NCI-H345 (cell line): ENCODE measurements at regions not wholly inside any gene's neighbourhood (a gene's known extent, or its start where the extent isn't known, plus 50 kb on each side); places are given as distances from the start of the nearest gene placed in this dataset.

Experiments used
- DNase-seq: peaks from one replicate; lab custom pipeline; 2025; lab: John Stamatoyannopoulos, UW

DNA sequence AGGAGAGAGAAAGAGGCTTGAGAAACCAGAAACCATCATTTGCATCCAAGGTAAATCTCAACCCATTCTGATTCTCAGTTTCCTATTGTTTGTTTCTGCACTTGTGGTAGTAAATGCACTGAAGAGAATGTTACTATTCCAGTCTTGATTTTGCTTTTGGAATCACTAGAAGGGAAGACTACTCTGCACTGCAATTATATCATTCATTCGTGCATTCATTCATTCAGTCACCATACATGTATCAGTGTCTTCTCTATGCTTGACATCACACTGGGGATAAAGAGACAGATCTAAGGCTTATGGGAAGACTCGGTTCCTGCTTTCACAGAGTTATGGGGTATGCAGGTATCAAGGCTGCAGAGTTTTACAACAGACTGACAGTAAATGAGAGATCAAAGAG, 90.3 kb upstream of the EGLN3 start:
- DNase-seq: no peak

DNA sequence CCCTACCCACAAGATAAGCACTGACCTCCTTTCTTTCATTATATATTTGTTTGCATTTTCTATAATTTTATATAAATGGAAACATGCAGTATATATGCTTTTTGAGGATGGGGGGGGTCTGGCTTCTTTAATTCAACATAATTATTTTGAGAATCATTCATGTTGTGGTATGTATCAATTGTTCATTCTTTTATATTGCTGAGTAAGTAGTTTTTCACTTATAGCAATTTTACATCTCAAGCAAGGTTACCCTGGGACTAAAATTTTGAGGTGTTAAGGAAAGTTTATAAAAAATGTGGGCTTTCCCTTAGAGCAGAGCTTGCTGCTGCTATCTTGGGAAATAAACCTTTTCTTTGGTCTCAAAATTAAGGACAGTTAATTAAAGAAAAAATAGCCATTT, 89.9 kb upstream of the EGLN3 start:
- no peak for DNase-seq

GRCh38 chr14:34039428-34040047, 88.7 kb upstream of the EGLN3 start:
- no peak for DNase-seq

DNA sequence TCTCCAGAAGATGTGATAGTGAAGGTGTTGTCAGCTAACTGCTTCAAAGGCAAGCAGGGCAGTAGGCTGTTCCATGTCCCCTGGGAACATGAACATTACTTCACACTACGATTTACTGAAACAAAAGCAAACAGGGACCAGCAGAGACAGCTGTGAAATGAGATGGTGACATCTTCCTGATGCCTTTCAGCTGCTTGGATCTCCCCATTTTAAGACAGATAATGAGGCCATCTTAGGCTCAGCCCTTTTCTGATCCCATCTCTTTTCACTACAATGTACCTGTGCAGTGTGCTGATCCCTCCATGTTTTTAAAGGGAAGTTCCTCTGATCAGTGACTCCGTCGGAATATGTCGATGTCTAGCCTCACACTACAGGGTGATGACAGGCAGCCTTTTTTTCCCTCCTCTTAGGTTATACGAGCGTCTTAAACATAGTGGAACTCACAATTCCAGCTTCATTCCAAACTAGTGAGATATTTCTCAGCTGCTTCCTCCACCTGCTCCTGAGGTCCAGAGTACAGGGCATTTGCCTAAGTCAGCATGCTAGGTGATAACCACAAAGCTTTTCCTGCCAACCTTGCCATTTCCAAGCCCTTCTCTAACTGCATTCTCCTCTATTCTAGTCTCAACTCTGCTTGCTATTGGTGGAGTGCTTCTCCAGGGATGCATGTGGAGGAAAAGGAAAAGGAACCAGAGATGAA, 87.6 kb upstream of the EGLN3 start:
- no peak for DNase-seq

GRCh38 chr14:34036319-34036766, 85.5 kb upstream of the EGLN3 start:
- DNase-seq: no peak

GRCh38 chr14:34035934-34036250, 85.0 kb upstream of the EGLN3 start:
- DNase-seq: no peak

GRCh38 chr14:34035177-34035933, 84.5 kb upstream of the EGLN3 start:
- DNase-seq: no peak

- DNase-seq: no peak
Observed at GRCh38 chr14:34034447-34035176, 83.7 kb upstream of the EGLN3 start.

GRCh38 chr14:34032720-34033119, 81.8 kb upstream of the EGLN3 start:
- DNase-seq: no peak

- no peak for DNase-seq
Observed at GRCh38 chr14:34030864-34031263, 80.0 kb upstream of the EGLN3 start.

DNA sequence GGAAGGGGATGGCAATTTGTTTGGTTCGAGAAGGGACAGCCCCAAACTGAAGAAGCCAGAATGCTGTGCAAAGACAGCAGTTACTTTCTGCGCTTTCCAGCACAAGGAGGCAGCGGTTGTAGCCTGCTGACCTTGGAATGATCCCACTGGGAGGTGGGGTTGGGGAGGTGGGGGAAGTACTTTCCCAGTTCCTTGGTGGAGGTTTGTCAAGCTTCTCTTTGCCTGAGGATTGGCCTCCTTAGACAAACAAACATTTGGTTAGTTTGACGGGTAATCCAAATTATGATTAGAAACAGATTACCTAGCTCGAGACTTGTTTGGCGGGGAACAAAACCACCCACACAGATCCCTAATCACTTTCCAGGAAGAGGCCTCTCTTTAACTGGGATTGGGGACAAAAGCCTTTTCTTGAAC, 79.1 kb upstream of the EGLN3 start:
- no peak for DNase-seq

DNA sequence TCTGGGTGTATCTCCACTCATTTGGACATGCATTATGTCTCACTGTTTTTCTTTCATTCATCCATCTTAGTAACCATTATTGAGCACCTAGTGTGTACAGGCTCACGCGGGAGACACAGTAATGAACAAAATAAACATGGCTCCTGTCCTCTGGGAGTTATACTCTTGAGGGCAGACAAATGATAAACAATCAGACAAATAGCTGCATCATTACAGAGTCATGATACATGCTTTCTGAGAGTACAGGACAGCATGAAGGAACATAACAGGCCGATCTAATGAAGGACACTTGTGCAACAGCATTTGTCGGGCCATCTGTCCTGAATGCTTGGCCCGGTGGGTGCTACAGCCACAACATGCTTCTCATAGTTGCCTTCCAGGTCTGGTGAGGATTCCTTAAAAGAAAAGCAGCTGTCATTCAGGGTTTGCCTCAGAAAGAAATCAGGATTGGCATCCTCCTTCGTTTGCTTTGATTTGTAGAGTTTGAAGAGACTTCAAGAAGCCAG, 77.2 kb upstream of the EGLN3 start:
- no peak for DNase-seq

DNA sequence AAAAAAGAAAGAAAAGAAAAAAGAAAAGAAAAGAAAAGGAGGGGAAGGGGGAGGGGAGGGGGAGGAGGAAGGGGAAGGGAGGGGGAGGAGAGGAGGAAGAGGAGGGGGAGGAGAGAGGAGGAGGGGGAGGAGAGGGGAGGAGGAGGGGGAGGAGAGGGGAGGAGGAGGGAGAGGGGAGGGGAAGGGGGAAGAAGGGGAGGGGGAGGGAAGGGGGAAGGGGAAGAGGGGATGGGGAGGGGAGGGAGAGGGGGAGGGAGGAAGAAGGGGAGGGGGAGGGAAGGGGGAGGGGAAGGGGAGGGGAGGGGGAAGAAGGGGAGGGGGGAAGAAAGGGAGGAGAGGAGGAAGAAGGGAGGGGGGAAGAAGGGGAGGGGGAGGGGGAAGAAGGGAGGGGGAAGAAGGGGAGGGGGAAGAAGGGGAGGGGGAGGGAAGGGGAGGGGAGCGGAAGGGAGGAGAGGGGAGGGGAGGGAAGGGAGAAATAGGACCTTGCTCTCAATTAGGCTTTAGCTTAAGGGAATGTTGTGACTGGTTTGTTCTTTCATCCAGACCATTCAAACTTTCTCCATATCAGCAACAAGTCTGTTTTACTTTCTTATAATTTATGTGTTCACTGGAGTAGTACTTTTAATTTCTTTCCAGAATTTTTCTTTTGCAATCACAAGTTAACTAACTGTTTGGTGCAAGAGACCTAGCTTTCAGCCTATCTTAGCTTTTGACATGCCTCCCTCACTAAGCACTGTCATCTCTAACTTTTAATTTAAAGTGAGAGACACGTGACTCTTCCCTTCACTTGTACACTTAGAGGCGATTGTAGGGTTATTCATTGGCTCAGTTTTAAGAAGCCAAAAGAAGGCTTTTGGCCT, 76.5 kb upstream of the EGLN3 start:
- no peak for DNase-seq

DNA sequence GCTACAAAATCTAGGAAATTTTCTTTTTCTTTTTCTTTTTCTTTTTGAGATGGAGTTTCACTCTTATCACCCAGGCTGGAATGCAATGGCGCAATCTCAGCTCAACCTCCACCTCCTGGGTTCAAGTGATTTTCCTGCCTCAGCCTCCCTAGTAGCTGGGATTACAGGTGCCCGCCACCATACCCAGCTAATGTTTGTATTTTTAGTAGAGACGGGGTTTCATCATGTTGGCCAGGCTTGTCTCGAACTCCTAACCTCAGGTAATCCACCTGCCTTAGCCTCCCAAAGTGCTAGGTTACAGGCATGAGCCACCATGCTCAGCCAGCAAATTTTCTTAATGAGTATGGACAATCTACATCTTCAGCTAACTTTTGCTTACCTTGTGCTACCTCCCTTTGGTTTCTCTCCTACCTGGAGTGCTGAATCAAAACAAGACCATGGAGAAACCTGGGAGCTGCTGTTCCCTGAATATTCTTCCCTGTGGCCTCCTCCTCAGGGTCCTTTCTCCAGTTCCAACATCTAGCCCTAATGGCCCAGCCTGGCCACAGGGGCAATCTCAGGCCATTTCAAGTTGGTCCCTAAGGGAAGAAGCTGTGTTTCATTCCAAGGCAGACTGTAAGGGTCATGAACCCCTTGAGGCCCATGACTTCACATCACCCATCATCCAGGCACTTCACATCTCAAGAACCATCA, 74.6 kb upstream of the EGLN3 start:
- DNase-seq: no peak

GRCh38 chr14:34024768-34025144, 73.9 kb upstream of the EGLN3 start:
- no peak for DNase-seq

DNA sequence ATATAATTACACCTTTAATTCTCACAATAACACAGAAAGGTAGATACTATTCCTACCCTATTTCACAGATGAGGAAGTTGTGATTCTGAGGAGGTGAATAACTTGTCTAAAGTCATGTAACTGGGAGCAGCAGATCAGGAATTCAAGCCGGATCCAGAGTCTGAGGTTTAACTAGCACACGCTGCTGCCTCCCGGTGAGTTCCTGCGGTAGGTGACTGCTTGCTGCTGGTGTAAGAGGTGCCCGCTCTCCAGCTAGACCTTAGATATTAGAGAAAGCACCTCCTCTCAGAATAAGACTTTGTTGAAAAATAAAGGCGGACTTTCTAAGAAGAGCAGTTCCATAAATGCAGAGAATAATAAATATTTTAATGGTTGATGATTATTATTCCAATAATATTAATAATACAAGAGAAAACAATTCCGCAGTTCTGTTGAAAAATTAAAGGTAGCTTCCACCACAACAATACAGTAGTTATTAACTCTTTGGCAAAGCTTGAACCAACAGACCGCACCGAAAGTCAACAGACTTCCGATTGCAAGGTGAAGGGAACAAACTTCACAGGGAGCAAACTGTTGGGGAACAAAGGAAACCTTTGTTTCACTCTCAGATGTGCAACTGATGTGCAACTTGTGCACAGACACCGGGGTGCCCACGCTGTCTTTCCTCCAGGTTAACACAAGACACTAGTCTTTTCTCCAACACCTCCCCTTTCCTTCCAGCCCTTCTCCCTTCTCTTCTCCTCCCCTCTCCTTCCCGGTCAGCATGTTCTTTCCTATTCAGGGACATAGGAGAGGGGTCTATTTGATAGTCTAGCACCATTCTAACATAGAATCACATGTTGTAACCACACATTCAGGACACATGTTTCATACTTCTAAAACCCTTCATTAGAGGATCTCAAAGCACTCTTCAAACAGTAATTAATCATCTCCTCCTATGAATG, 73.2 kb upstream of the EGLN3 start:
- no peak for DNase-seq

DNA sequence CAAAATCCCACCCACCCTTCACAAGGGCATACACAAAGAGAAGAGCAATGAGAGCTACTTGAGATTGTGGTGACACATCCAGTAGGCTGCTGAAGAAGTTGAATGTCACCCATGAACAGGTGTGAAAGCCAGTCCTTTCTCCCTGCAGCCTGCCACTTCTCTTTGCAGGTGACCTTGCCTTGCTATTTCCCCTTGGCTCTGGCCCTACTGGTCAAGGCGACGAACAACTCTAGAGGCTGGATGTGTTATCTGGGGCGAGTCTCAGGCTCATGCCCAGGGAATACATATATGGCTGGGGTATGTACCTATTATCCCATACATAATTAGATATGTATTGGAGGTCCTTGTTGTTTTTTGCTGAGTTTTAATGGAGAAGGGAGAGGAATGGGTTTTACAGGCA, 70.2 kb upstream of the EGLN3 start:
- DNase-seq: peak; percentile 10

GRCh38 chr14:34020014-34020413, 69.1 kb upstream of the EGLN3 start:
- no peak for DNase-seq

GRCh38 chr14:34018564-34019244, 67.8 kb upstream of the EGLN3 start:
- no peak for DNase-seq
